Sigmoid colon (tissue), 4 donors: ENCODE measurements at regions not wholly inside any gene's neighbourhood (a gene's known extent, or its start where the extent isn't known, plus 50 kb on each side); places are given as distances from the start of the nearest gene placed in this dataset.

Source experiments
- EP300 ChIP-seq, 4 donors: sonication (generic); formaldehyde crosslinking; IDR thresholded peaks; one replicate each; pipeline ENCODE4 v1.6.1; 2017; ENCODE audit warnings: antibody characterized with exemption in 4 of 4
- POLR2A ChIP-seq, 2 donors: fragments of 450-650 bp; IDR thresholded peaks; one replicate each; pipeline ENCODE4 v1.6.1; 2016; ENCODE audit warnings: antibody characterized with exemption in 2 of 2, mild to moderate bottlenecking in 2 of 2, moderate library complexity in 2 of 2
- TF ChIP-seq, protein P1 (sequence below), 4 experiments: fragments of 450-650 bp in 3 of 4; fragments of 200-600 bp in 1 of 4; IDR thresholded peaks; one replicate each; pipeline ENCODE4 v1.5.1; 2016 to 2019; ENCODE audit warnings: antibody characterized with exemption in 4 of 4, mild to moderate bottlenecking in 3 of 4, moderate library complexity in 2 of 4

DNA sequence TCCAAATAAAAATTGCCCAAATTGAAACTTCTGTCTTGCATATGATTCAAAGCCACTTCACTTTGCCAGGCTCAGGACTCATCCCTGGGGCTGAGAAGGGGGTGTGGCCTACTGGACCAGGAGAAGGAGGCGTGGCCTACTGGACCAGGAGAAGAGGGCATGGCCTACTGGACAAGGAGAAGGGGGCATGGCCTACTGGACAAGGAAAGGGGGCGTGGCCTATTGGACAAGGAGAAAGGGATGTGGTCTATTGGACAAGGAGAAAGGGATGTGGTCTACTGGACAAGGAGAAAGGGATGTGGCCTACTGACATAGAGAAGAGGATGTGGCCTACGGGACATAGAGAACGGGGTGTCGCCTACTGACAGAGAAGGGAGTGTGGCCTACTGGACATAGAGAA is 405.3 kb downstream of the RRAGC start:
- TF ChIP-seq, protein P1, sequence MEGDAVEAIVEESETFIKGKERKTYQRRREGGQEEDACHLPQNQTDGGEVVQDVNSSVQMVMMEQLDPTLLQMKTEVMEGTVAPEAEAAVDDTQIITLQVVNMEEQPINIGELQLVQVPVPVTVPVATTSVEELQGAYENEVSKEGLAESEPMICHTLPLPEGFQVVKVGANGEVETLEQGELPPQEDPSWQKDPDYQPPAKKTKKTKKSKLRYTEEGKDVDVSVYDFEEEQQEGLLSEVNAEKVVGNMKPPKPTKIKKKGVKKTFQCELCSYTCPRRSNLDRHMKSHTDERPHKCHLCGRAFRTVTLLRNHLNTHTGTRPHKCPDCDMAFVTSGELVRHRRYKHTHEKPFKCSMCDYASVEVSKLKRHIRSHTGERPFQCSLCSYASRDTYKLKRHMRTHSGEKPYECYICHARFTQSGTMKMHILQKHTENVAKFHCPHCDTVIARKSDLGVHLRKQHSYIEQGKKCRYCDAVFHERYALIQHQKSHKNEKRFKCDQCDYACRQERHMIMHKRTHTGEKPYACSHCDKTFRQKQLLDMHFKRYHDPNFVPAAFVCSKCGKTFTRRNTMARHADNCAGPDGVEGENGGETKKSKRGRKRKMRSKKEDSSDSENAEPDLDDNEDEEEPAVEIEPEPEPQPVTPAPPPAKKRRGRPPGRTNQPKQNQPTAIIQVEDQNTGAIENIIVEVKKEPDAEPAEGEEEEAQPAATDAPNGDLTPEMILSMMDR (IDR thresholded peaks at IDR 0.05), result no peak
- no peak for TF ChIP-seq POLR2A (IDR thresholded peaks at IDR 0.05)
- no peak for TF ChIP-seq EP300 (IDR thresholded peaks at IDR 0.05)
